GM12878 (cell line): ENCODE measurements at regions not wholly inside any gene's neighbourhood (a gene's known extent, or its start where the extent isn't known, plus 50 kb on each side); places are given as distances from the start of the nearest gene placed in this dataset.

ENCODE experiments used
- ATAC-seq: fragments of 200-7000 bp; cut with Tn5 transposase; 3 replicates; pipeline ENCODE4 v1.9.1; 2020; ENCODE audit warnings: mild to moderate bottlenecking, moderate library complexity
- BruUV-seq: library from RNA; stranded (reverse); fragments of 400-500 nt; replicated peaks from 2 replicates; lab custom pipeline; 2021; lab: Mats Ljungman, UMichigan
- CTCF ChIA-PET: fragments of 300-600 bp; sonication (Branson Sonifier 250); formaldehyde crosslinking; extraction: SDS; loops from one replicate; lab custom pipeline; 2021; ENCODE audit warnings: inconsistent platforms; lab: Yijun Ruan, JAX
- POLR2A ChIA-PET: fragments of 350-600 bp; formaldehyde crosslinking; extraction: SDS; loops from one replicate; lab custom pipeline; 2021; ENCODE audit warnings: inconsistent platforms; lab: Charles Lee
- RAD21 ChIA-PET: fragments of 300-600 bp; sonication (Branson Sonifier 250); formaldehyde crosslinking; loops from one replicate; lab custom pipeline; 2023; ENCODE audit warnings: antibody characterized with exemption; ENCODE audit not compliant: unreplicated experiment; lab: Charles Lee
- SMC1A ChIA-PET: fragments of 300-600 bp; sonication (Branson Sonifier 250); formaldehyde crosslinking; loops from one replicate; lab custom pipeline; 2023; ENCODE audit not compliant: unreplicated experiment, uncharacterized antibody; lab: Charles Lee
- DNase-seq: peaks from one replicate; pipeline ENCODE4 v3.0.0-alpha.2; 2011; ENCODE audit warnings: low read depth, low spot score
- FAIRE-seq: peaks from 3 replicates; lab custom pipeline; 2011; peaks lifted over from hg19 to GRCh38; lab: Jason Lieb, UNC
- H2AFZ ChIP-seq: 2 replicates; pipeline ENCODE4 v1.6.0; 2011; ENCODE audit warnings: low read depth, low read length, control low read depth; ENCODE audit not compliant: control insufficient read depth
- H3K27ac ChIP-seq: 2 replicates; pipeline ENCODE4 v1.5.1; 2011; ENCODE audit warnings: control low read depth; ENCODE audit not compliant: control insufficient read depth, insufficient read depth
- H3K27me3 ChIP-seq, 2 experiments: replicated peaks in 1 of 2; 2 replicates each; pipeline versions ENCODE4 v1.6.0 to v1.6.1; 2011; ENCODE audit warnings: low read length in 1 of 2; ENCODE audit not compliant: control insufficient read depth in 2 of 2, insufficient read depth in 2 of 2
- H3K36me3 ChIP-seq, 2 experiments: 2 replicates each; pipeline ENCODE4 v1.5.1; 2011; ENCODE audit warnings: low read length in 1 of 2; ENCODE audit not compliant: control insufficient read depth in 2 of 2, insufficient read depth in 2 of 2
- H3K4me1 ChIP-seq: 2 replicates; pipeline ENCODE4 v1.6.1; 2011; ENCODE audit warnings: mild to moderate bottlenecking, low read length, moderate library complexity, mixed read lengths; ENCODE audit not compliant: control insufficient read depth, insufficient read depth
- H3K4me2 ChIP-seq: 2 replicates; pipeline ENCODE4 v1.6.0; 2011; ENCODE audit warnings: control low read depth; ENCODE audit not compliant: control insufficient read depth, insufficient read depth
- H3K4me3 ChIP-seq: fragments of 200-600 bp; sonication (generic); 2 replicates; pipeline ENCODE4 v1.5.1; 2016
- H3K79me2 ChIP-seq: 2 replicates; pipeline ENCODE4 v1.6.0; 2011; ENCODE audit warnings: low read length; ENCODE audit not compliant: control insufficient read depth, insufficient read depth
- H3K9ac ChIP-seq: 2 replicates; pipeline ENCODE4 v1.8.0; 2011; ENCODE audit warnings: low read length, control low read depth, mixed read lengths; ENCODE audit not compliant: control insufficient read depth, insufficient read depth
- H3K9me3 ChIP-seq: replicated peaks from 3 replicates; pipeline ENCODE4 v1.5.1; 2011; ENCODE audit warnings: mild to moderate bottlenecking, low read length; ENCODE audit not compliant: control insufficient read depth, insufficient read depth
- H4K20me1 ChIP-seq: 2 replicates; pipeline ENCODE4 v1.6.0; 2011; ENCODE audit not compliant: control insufficient read depth, insufficient read depth
- BMI1 ChIP-seq: fragments of 450-650 bp; IDR thresholded peaks from 2 replicates; pipeline ENCODE4 v1.6.1; 2016; ENCODE audit warnings: mild to moderate bottlenecking, moderate library complexity, borderline replicate concordance
- CREB1 ChIP-seq: IDR thresholded peaks from 2 replicates; pipeline ENCODE4 v1.6.1; 2012; ENCODE audit warnings: low read depth, mild to moderate bottlenecking, inconsistent platforms
- EGR1 ChIP-seq, 2 experiments: IDR thresholded peaks; 1 replicate in 1 of 2; 2 replicates in 1 of 2; pipeline ENCODE4 v1.6.1; 2011 to 2012; ENCODE audit warnings: low read depth in 2 of 2, low read length in 2 of 2, borderline replicate concordance in 1 of 2, mild to moderate bottlenecking in 1 of 2, moderate library complexity in 1 of 2
- IKZF1 ChIP-seq: fragments of 450-650 bp; conservative IDR thresholded peaks from 2 replicates; pipeline ENCODE4 v1.6.1; 2017; ENCODE audit warnings: antibody characterized with exemption, mild to moderate bottlenecking
- JUNB ChIP-seq: IDR thresholded peaks from 2 replicates; pipeline ENCODE4 v1.6.1; 2016; ENCODE audit warnings: antibody characterized with exemption, mild to moderate bottlenecking
- NBN ChIP-seq: fragments of 450-650 bp; IDR thresholded peaks from 2 replicates; pipeline ENCODE4 v1.6.1; 2016
- NFIC ChIP-seq: IDR thresholded peaks from 2 replicates; pipeline ENCODE4 v1.6.1; 2012; ENCODE audit warnings: low read depth, mild to moderate bottlenecking, inconsistent platforms, low read length, moderate library complexity
- NFXL1 ChIP-seq: fragments of 450-650 bp; IDR thresholded peaks from 2 replicates; pipeline ENCODE4 v1.6.1; 2017; ENCODE audit warnings: antibody characterized with exemption, mild to moderate bottlenecking, borderline replicate concordance
- NR2C2 ChIP-seq: IDR thresholded peaks from 2 replicates; pipeline ENCODE4 v1.6.1; 2011; ENCODE audit warnings: borderline replicate concordance, low read depth; ENCODE audit not compliant: control insufficient read depth, insufficient read length
- RAD21 ChIP-seq: IDR thresholded peaks from 2 replicates; pipeline ENCODE4 v1.6.1; 2011; ENCODE audit warnings: mild to moderate bottlenecking, low read depth, low read length, moderate library complexity; ENCODE audit not compliant: insufficient read depth
- RAD51 ChIP-seq: fragments of 450-650 bp; IDR thresholded peaks from 2 replicates; pipeline ENCODE4 v1.6.1; 2016; ENCODE audit warnings: moderate library complexity, mild to moderate bottlenecking, inconsistent platforms
- RCOR1 ChIP-seq: conservative IDR thresholded peaks from 2 replicates; pipeline ENCODE4 v1.6.1; 2012; ENCODE audit warnings: low read depth, low read length, improper control_type of control experiment
- SPI1 ChIP-seq: IDR thresholded peaks from 2 replicates; pipeline ENCODE4 v1.6.1; 2011; ENCODE audit warnings: low read depth, mild to moderate bottlenecking, low read length, moderate library complexity, borderline replicate concordance; ENCODE audit not compliant: insufficient read depth
- TBL1XR1 ChIP-seq: IDR thresholded peaks from 2 replicates; pipeline ENCODE4 v1.6.1; 2012; ENCODE audit warnings: low read depth, low read length, improper control_type of control experiment
- whole genome bisulfite sequencing: methylation state at CpG from one replicate; pipeline ENCODE4 v1.1.6; 2016; ENCODE audit warnings: low lambda C conversion rate; ENCODE audit not compliant: insufficient replicate concordance, insufficient coverage; ENCODE audit errors: missing lambda C conversion rate; 5-methylcytosine and 5-hydroxymethylcytosine counted together
- in situ Hi-C: fragments of 300-500 bp; cut with MboI; formaldehyde crosslinking; loops from 9 replicates; pipeline ENCODE4 v1.14.3; 2018; ENCODE audit warnings: mixed read lengths
- intact Hi-C: fragments of 100-400 bp; cut with micrococcal nuclease; formaldehyde crosslinking; loops from one replicate; pipeline ENCODE4 v1.14.2; 2022; ENCODE audit not compliant: unreplicated experiment
- TF ChIP-seq, protein P1 (sequence below): IDR thresholded peaks from 2 replicates; pipeline ENCODE4 v1.6.1; 2012; ENCODE audit warnings: low read depth, low read length, improper control_type of control experiment

DNA sequence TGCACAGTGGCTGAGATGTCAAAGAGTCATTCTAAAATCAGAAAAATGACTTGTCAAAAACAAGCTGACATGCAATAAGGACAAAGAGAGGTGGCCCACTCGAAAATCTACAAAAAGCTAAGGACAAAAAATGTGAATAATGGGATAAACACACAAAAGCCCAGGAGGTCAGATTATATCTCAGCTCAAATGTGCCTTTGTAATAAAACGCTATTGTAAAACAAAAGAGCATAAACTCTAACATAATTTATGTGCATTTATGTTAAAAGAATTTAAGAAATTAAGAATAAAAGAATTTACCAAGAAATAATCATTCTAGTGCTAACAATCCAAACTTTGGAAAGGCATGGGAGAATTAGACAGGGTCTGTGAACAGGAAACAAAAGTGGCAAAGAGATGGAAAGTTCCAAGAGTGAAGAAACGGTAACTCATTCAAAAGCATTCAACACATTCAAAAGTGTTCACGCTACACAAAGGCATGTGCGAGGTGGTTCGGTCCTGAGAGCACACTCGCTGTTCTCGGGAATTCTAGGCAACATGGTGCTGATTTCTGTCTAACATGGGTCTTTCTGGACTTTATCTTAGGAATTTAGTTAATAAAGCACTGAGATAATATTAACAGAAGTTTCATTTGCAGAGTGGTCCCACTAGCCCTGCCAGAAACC is 197.7 kb downstream of the KATNAL1 start:
- SMC1A ChIA-PET: interaction anchor here (1.4 to 2.0 kb wide), 2 partner anchors 8 to 339 kb away, joined by 4 to 7 read pairs; no protein-coding TSS in a partner anchor
- no peaks in the 10 kb centered on the region for H3K27me3 ChIP-seq
- CTCF ChIA-PET: interaction anchor here (1.2 to 8.9 kb wide), 4 partner anchors 186 to 601 kb away, joined by 4 to 286 read pairs (median 46); no protein-coding TSS in a partner anchor
- no peak overlapping the region for H3K9ac ChIP-seq
- H4K20me1 ChIP-seq: no peaks in the 10 kb centered on the region
- intact Hi-C loops (no loop called here), in situ Hi-C loops (no loop called here)
- POLR2A ChIA-PET: interaction anchor here (0.5 to 0.6 kb wide), 2 partner anchors 251 to 628 kb away, joined by 3 to 4 read pairs; no protein-coding TSS in a partner anchor
- no peaks in the 10 kb centered on the region for H3K36me3 ChIP-seq
- no peak for FAIRE-seq
- ATAC-seq: no peak
- WGBS: 42% methylated on average over 8 of the region's 8 CpGs
- no peak overlapping the region for H2AFZ ChIP-seq
- no peak for DNase-seq
- H3K27ac ChIP-seq: no peak overlapping the region
- H3K79me2 ChIP-seq: no peaks in the 10 kb centered on the region
- no peak overlapping the region for H3K4me2 ChIP-seq
- BruUV-seq: no TSS peak
- RAD21 ChIA-PET: interaction anchor here (8.5 kb wide), 1 partner anchor 339 kb away, joined by 163 read pairs; no protein-coding TSS in a partner anchor
- peaks cover 4% of the 10 kb centered on the region; the same call in 1 of the 2 replicates for H3K4me1 ChIP-seq
- H3K9me3 ChIP-seq: no peaks in the 10 kb centered on the region
- no peak overlapping the region for H3K4me3 ChIP-seq
- TF ChIP-seq BMI1 (no peak), SPI1 (no peak), RCOR1 (no peak), RAD51 (no peak), NR2C2 (no peak), CREB1 (no peak), RAD21 (no peak), TBL1XR1 (no peak), IKZF1 (no peak), NBN (no peak), EGR1 (IDR thresholded peaks at IDR 0.05; ENCODE audit: borderline replicate concordance in 1 of 2, low read depth in 2 of 2, low read length in 2 of 2) (no peak), JUNB (no peak), NFIC (no peak), NFXL1 (no peak)
- TF ChIP-seq, protein P1, sequence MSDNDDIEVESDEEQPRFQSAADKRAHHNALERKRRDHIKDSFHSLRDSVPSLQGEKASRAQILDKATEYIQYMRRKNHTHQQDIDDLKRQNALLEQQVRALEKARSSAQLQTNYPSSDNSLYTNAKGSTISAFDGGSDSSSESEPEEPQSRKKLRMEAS: no peak
- TF ChIP-seq, all 136 proteins: peak for 0
